GM21381 (cell line): ENCODE measurements at regions not wholly inside any gene's neighbourhood (a gene's known extent, or its start where the extent isn't known, plus 50 kb on each side); places are given as distances from the start of the nearest gene placed in this dataset.

Source experiments
- ATAC-seq: cut with Tn5 transposase; IDR thresholded peaks from one replicate; pipeline ENCODE4 v1.9.1; 2021; ENCODE audit warnings: mild to moderate bottlenecking, moderate library complexity; ENCODE audit not compliant: unreplicated experiment

DNA sequence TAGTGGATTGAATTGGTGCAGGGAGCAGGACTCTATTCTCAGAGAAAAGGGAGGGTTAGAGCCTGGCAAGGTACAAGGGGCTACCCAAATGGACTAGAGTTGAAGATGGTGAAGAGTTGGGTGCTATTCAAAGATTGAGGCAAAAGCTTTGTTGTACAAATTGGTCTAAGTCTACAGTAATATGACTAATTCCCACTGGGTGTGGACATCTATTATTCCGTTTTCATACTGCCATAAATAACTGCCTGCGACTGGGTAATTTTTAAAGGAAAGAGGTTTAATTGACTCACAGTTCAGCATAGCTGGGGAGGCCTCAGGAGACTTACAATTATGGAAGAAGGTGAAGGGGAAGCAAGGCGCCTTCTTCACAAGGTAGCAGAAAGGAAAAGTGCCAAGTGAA is 266.3 kb downstream of the TPBG start:
- no peak for ATAC-seq

- ATAC-seq: no peak
These were observed 278.1 kb downstream of the TPBG start for GRCh38 chr6:82641677-82642076.

DNA sequence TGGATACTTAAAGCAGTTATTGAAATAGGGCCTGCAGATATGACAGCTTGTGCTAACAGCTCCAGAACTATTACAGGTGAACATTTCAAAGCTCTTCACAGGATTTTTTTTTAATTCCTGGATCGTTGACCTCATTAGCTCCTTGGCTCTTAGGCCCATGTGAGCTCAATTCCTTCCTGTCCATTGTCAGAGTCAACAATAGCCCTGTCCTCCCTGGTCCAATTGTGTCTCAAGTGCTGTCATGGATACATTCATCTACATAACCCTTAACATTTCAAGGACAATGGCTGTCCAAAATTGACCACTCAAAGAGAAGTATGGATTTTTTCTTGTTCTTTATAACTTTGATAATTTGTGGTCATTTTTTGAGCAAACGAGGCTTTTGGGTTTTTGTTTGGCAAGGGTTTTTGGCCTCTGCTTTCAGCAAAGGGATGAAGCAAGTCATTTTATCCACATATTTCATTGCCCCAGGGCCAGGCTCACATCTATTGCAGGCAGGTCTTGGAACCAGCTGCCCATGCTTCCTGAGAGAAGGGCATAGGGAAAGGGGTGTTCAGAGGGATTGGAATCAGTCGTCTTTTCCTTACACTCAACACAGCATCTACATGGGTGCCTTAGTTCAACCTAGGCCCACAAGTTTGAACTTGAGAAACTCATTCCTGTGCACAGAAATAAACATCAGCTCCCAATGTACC is 282.1 kb downstream of the TPBG start:
- no peak for ATAC-seq

DNA sequence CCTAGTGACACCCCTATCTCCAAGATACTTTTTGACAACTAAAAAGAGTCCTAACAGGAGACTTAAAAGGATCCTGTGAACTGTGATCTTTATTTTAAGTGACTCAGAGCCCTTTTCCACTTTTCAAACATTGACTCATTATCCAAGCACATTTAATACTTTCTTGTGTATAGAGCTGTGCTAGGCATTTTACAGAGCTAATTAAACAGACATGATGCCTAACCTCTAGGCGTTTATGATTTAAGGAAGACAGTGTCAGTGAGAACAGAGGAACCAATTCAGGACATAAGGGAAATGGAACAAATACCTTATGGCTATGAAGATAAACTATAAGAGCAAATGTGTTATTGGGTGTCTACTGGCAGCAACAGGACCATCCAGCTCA is 282.6 kb downstream of the TPBG start:
- no peak for ATAC-seq

DNA sequence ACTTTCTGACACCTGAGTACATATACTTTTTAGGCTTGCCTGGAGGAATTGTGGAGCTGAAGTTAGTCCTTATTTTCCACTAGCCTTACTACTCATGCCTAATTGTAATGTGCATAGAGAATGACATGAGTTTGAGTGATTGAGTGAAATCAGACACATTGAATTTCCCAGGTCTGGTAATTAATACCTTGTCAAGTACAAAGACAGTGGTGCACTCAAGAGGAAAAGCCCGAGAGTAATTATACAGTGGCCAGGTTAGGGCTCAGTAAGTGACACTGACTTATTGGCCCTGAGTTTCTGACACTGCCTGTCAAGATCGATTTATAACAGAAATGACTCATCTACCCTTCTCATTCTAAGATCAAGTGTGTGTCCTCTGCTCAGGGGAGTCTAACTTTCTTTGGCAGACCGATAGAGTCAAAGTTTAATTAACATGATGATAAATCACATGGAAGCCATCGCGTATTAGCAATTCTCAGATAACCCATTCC is 288.3 kb downstream of the TPBG start:
- no peak for ATAC-seq

DNA sequence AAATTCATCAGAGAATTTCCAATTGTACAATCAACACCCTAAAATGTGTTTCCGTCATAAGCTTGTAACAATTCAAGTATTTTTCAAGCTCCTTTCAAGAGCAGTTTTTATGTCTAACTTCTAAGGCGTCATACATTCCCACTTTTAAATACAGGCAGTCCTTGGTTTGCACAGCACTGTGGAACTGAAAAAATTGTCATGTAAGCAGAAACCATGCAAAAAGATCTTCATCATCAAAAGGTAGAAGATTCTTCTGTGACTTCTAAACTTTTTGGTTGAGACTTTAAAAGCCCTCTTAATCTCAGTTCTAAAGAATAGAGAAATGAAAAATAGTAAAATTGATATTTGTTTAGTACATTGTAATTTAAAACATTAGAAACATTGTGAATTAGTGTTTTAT is 315.6 kb downstream of the TPBG start:
- ATAC-seq: no peak

GRCh38 chr6:82680192-82680591 is 316.6 kb downstream of the TPBG start:
- ATAC-seq: no peak

- ATAC-seq: no peak
These were observed 317.6 kb downstream of the TPBG start for GRCh38 chr6:82681119-82681714.

GRCh38 chr6:82686719-82687118 is 323.1 kb downstream of the TPBG start:
- no peak for ATAC-seq

GRCh38 chr6:82687855-82688254 is 324.2 kb downstream of the TPBG start:
- no peak for ATAC-seq

DNA sequence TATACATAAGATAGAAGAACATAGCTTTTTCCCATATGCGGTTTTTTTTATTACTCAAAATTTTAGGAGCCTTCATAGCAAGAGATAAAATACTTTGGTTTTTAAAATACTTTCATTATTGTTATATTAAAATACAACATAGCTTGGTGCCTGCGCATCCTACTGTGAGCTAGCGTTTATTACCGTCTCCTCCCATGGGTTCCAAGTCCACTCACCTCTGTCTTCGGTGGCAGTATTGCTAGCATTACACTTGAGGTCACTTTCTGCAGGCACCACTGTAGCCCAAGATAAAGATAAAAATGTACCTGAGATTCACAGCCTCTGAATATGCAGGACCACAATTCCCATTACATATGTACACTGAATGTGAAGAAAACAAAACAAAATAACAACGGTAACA is 326.7 kb downstream of the TPBG start:
- no peak for ATAC-seq

- ATAC-seq: no peak
These were observed 328.4 kb downstream of the TPBG start for GRCh38 chr6:82691997-82692396.

GRCh38 chr6:82693094-82693493 is 329.5 kb downstream of the TPBG start:
- ATAC-seq: no peak

GRCh38 chr6:82701341-82701740 is 337.7 kb downstream of the TPBG start:
- ATAC-seq: no peak

DNA sequence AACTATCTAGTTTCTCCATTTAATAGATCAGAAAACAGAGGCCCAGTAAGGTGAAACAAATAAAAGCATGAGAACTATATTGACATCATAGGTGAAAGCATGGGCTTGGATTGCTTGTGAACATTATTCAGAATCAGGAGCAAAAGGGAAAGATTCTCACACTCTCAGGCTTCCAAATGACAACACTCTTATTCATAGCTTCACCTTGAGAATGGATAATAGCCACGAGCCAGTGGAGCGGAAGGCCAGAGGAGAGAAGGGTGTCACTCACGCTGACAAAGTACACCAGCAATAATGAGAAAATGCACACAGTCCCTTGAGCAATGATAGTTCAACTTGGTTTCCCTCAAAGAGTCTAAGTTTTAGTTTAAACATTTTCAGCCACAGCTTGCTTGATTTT is 339.0 kb downstream of the TPBG start:
- no peak for ATAC-seq

DNA sequence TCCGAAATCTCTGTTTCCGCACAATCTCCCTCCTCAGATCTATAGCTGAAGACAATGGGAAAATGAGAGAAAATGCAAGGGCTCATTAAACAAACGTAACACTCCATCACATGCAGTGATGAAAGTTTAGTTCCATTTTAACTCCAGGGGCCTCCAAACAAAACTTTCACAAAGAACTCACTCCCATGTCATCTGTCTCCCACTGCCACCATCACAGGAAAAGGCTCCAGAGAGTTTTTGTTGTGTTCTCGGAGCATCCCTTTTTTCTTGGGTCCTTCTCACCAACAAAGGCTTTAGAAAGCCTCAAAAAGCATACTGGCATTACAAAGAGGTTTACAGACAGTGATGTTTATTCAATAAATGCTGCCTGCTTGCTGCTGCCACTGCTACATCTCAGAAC is 339.6 kb downstream of the TPBG start:
- ATAC-seq: no peak

- ATAC-seq: no peak
These were observed 340.4 kb downstream of the TPBG start for GRCh38 chr6:82704045-82704444.

DNA sequence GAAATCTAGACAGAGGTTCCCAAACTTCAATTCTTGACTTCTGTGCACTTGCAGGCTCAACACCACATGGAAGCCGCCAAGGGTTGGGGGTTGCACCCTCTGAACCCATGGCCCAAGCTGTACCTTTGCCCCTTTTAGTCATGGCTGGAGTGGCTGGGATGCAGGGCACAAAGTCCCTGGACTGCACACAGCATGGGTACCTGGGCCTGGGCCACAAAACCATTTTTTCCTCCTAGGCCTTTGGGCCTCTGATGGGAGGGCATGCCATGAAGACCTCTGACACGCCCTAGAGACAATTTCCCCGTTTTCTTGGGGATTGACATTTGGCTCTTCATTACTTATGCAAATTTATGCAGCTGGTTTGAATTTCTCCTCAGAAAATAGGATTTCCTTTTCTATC is 342.0 kb downstream of the TPBG start:
- no peak for ATAC-seq

GRCh38 chr6:82711105-82711827 is 347.6 kb downstream of the TPBG start:
- no peak for ATAC-seq

GRCh38 chr6:82711971-82712370 is 348.4 kb downstream of the TPBG start:
- no peak for ATAC-seq

GRCh38 chr6:82712389-82712788 is 348.8 kb downstream of the TPBG start:
- ATAC-seq: no peak

GRCh38 chr6:82712826-82713225 is 349.2 kb downstream of the TPBG start:
- no peak for ATAC-seq
